H9 (cell line): ENCODE measurements at regions not wholly inside any gene's neighbourhood (a gene's known extent, or its start where the extent isn't known, plus 50 kb on each side); places are given as distances from the start of the nearest gene placed in this dataset.

Experiments
- DNase-seq: peaks from one replicate; pipeline ENCODE4 v3.0.0-alpha.2; 2017
- H2AFZ ChIP-seq: one replicate; pipeline ENCODE4 v1.6.1; 2013; ENCODE audit warnings: mild to moderate bottlenecking, low read length, control low read depth, moderate library complexity
- H2AK5ac ChIP-seq: 2 replicates; pipeline ENCODE4 v1.6.1; 2013; ENCODE audit warnings: low read length, control low read depth, mixed read lengths; ENCODE audit not compliant: insufficient read length
- H2BK120ac ChIP-seq: one replicate; pipeline ENCODE4 v1.6.1; 2013; ENCODE audit warnings: low read depth, mild to moderate bottlenecking, low read length, control low read depth, inconsistent platforms; ENCODE audit not compliant: poor library complexity, severe bottlenecking
- H2BK12ac ChIP-seq: 2 replicates; pipeline ENCODE4 v1.6.1; 2013; ENCODE audit warnings: low read length, control low read depth, mixed read lengths, low read depth; ENCODE audit not compliant: insufficient read length
- H2BK15ac ChIP-seq: 2 replicates; pipeline ENCODE4 v1.6.1; 2013; ENCODE audit warnings: low read depth, low read length, control low read depth
- H2BK20ac ChIP-seq: one replicate; pipeline ENCODE4 v1.6.1; 2013; ENCODE audit warnings: low read depth, mild to moderate bottlenecking, low read length, control low read depth, inconsistent platforms; ENCODE audit not compliant: poor library complexity, severe bottlenecking
- H2BK5ac ChIP-seq: 2 replicates; pipeline ENCODE4 v1.6.1; 2013; ENCODE audit warnings: low read length, control low read depth, mixed read lengths; ENCODE audit not compliant: insufficient read length
- H3K14ac ChIP-seq: 2 replicates; pipeline ENCODE4 v1.6.1; 2013; ENCODE audit warnings: low read length, control low read depth; ENCODE audit not compliant: insufficient read depth
- H3K18ac ChIP-seq: 2 replicates; pipeline ENCODE4 v1.6.1; 2013; ENCODE audit warnings: low read depth, mild to moderate bottlenecking, mixed read lengths, low read length, control low read depth; ENCODE audit not compliant: insufficient read length
- H3K23ac ChIP-seq: 2 replicates; pipeline ENCODE4 v1.6.1; 2013; ENCODE audit warnings: low read length, control low read depth, mixed read lengths, low read depth; ENCODE audit not compliant: insufficient read length
- H3K23me2 ChIP-seq: 2 replicates; pipeline ENCODE4 v1.6.1; 2013; ENCODE audit warnings: low read depth, mild to moderate bottlenecking, mixed read lengths, low read length, control low read depth; ENCODE audit not compliant: insufficient read length, poor library complexity, severe bottlenecking
- H3K27ac ChIP-seq: 2 replicates; pipeline ENCODE4 v1.5.1; 2013; ENCODE audit warnings: low read length, control low read depth, mixed read lengths, low read depth; ENCODE audit not compliant: insufficient read length
- H3K27me3 ChIP-seq: 2 replicates; pipeline ENCODE4 v1.6.1; 2013; ENCODE audit warnings: low read length, control low read depth, inconsistent platforms; ENCODE audit not compliant: insufficient read depth
- H3K4ac ChIP-seq: 2 replicates; pipeline ENCODE4 v1.6.1; 2013; ENCODE audit warnings: low read depth, mild to moderate bottlenecking, control low read depth, inconsistent platforms, low read length, moderate library complexity
- H3K4me1 ChIP-seq: 2 replicates; pipeline ENCODE4 v1.6.1; 2013; ENCODE audit warnings: low read length, control low read depth, inconsistent platforms; ENCODE audit not compliant: insufficient read depth
- H3K4me2 ChIP-seq: 2 replicates; pipeline ENCODE4 v1.6.1; 2013; ENCODE audit warnings: low read length, control low read depth, mixed read lengths; ENCODE audit not compliant: insufficient read length, insufficient read depth
- H3K56ac ChIP-seq: 2 replicates; pipeline ENCODE4 v1.6.1; 2013; ENCODE audit warnings: low read depth, mild to moderate bottlenecking, mixed read lengths, low read length, control low read depth; ENCODE audit not compliant: insufficient read length
- H3K79me1 ChIP-seq: 2 replicates; pipeline ENCODE4 v1.6.1; 2013; ENCODE audit warnings: low read depth, mild to moderate bottlenecking, moderate library complexity, low read length, control low read depth, inconsistent platforms; ENCODE audit not compliant: insufficient read depth, poor library complexity, severe bottlenecking
- H3K79me2 ChIP-seq: 2 replicates; pipeline ENCODE4 v1.6.1; 2013; ENCODE audit warnings: low read length, control low read depth, inconsistent platforms; ENCODE audit not compliant: insufficient read depth
- H3K9ac ChIP-seq: 2 replicates; pipeline ENCODE4 v1.6.1; 2013; ENCODE audit warnings: low read length, control low read depth, mixed read lengths; ENCODE audit not compliant: insufficient read length; ENCODE audit errors: extremely low read depth
- H3K9me3 ChIP-seq: one replicate; pipeline ENCODE4 v1.6.1; 2013; ENCODE audit warnings: low read depth, low read length, inconsistent platforms; ENCODE audit not compliant: control insufficient read depth
- H3T11ph ChIP-seq: one replicate; pipeline ENCODE4 v1.6.1; 2013; ENCODE audit warnings: mild to moderate bottlenecking, low read length, control low read depth, inconsistent platforms
- H4K20me1 ChIP-seq: one replicate; pipeline ENCODE4 v1.6.1; 2013; ENCODE audit not compliant: control insufficient read depth, insufficient read length, insufficient read depth
- H4K5ac ChIP-seq: 2 replicates; pipeline ENCODE4 v1.6.1; 2013; ENCODE audit warnings: low read depth, mild to moderate bottlenecking, mixed read lengths, low read length, control low read depth; ENCODE audit not compliant: insufficient read length
- H4K8ac ChIP-seq: replicated peaks from 2 replicates; pipeline ENCODE4 v1.6.1; 2013; ENCODE audit warnings: low read length, control low read depth, mixed read lengths, low read depth; ENCODE audit not compliant: insufficient read length
- H4K91ac ChIP-seq: 2 replicates; pipeline ENCODE4 v1.6.1; 2013; ENCODE audit warnings: low read depth, mild to moderate bottlenecking, moderate library complexity, mixed read lengths, low read length, control low read depth; ENCODE audit not compliant: insufficient read length
- H3K27ac Mint-ChIP-seq, 3 experiments: 2 replicates in 2 of 3; 3 replicates in 1 of 3; pipeline ENCODE4 v1.8.0; 2020 to 2021; ENCODE audit warnings: mixed read lengths in 3 of 3, mild to moderate bottlenecking in 1 of 3, moderate library complexity in 1 of 3
- H3K27me3 Mint-ChIP-seq: 2 replicates; pipeline ENCODE4 v1.8.0; 2021; ENCODE audit warnings: low read depth, mild to moderate bottlenecking, moderate library complexity, mixed read lengths
- H3K36me3 Mint-ChIP-seq, 3 experiments: 2 replicates in 2 of 3; 3 replicates in 1 of 3; pipeline ENCODE4 v1.8.0; 2020 to 2021; ENCODE audit warnings: low read depth in 3 of 3, mixed read lengths in 3 of 3; ENCODE audit not compliant: insufficient read depth in 1 of 3
- H3K4me1 Mint-ChIP-seq, 2 experiments: 2 replicates each; pipeline ENCODE4 v1.8.0; 2020; ENCODE audit warnings: mixed read lengths in 2 of 2
- H3K4me3 Mint-ChIP-seq, 2 experiments: 2 replicates in 1 of 2; 3 replicates in 1 of 2; pipeline ENCODE4 v1.8.0; 2020 to 2021; ENCODE audit warnings: mild to moderate bottlenecking in 2 of 2, mixed read lengths in 2 of 2, moderate library complexity in 1 of 2
- H3K9me3 Mint-ChIP-seq, 2 experiments: 2 replicates in 1 of 2; 3 replicates in 1 of 2; pipeline ENCODE4 v1.8.0; 2020; ENCODE audit warnings: mild to moderate bottlenecking in 2 of 2, mixed read lengths in 2 of 2, moderate library complexity in 1 of 2
- CTCF ChIP-seq: fragments of 200-600 bp; sonication (generic); conservative IDR thresholded peaks from 3 replicates; pipeline ENCODE4 v1.8.0; 2021; ENCODE audit warnings: antibody characterized with exemption, mild to moderate bottlenecking
- WGBS: extraction: QIAGEN DNeasy Blood & Tissue Kit; methylation state at CpG from one replicate; pipeline ENCODE4 v1.1.7; 2013; ENCODE audit warnings: missing lambda C conversion rate, low lambda C conversion rate, mixed read lengths; ENCODE audit not compliant: insufficient read length; ENCODE audit errors: extremely low coverage; 5-methylcytosine and 5-hydroxymethylcytosine counted together

GRCh38 chr17:36816907-36817288, 120.4 kb upstream of the LHX1 start:
- H3K23ac ChIP-seq, result peak overlapping the region; percentile 97
- no CpG with 5 or more reads among the region's 15 CpGs for WGBS
- TF ChIP-seq CTCF, result no peak
- peak overlapping the region; percentile 28 for H3K56ac ChIP-seq
- no peak overlapping the region for H3K4me2 ChIP-seq
- H4K91ac ChIP-seq, result no peak overlapping the region
- no peak overlapping the region for H2BK120ac ChIP-seq
- H2BK5ac ChIP-seq, result no peak overlapping the region
- no peak overlapping the region; the same call in 1 of the 2 replicates for H3K14ac ChIP-seq
- no peaks in the 10 kb centered on the region for H3K23me2 ChIP-seq
- peak overlapping the region in 1 of 2 experiments; percentile 56; a peak in 1 of 5 replicates for H3K4me3 Mint-ChIP-seq
- H3K27me3 ChIP-seq, result 0 out of 2 replicates have a peak, but pooled peaks cover 2% of the 10 kb centered on the region
- H3K9me3 Mint-ChIP-seq, result no peaks in the 10 kb centered on the region; a peak in 1 of 5 replicates
- H3K9ac ChIP-seq, result no peak overlapping the region
- no peak overlapping the region for H2AK5ac ChIP-seq
- no peaks in the 10 kb centered on the region for H3K79me2 ChIP-seq
- no peak overlapping the region for H3T11ph ChIP-seq
- H3K4me1 ChIP-seq, result no peaks in the 10 kb centered on the region; the same call in 1 of the 2 replicates
- no peak overlapping the region for H2BK15ac ChIP-seq
- H3K9me3 ChIP-seq, result no peaks in the 10 kb centered on the region
- H4K20me1 ChIP-seq, result no peaks in the 10 kb centered on the region
- no peak for DNase-seq
- no peak overlapping the region for H3K27ac Mint-ChIP-seq
- no peak overlapping the region for H2BK12ac ChIP-seq
- no peaks in the 10 kb centered on the region for H3K36me3 Mint-ChIP-seq
- no peak overlapping the region for H2AFZ ChIP-seq
- no peak overlapping the region for H3K27ac ChIP-seq
- H4K8ac ChIP-seq, result peak overlapping the region; percentile 96
- H3K27me3 Mint-ChIP-seq, result peaks cover 36% of the 10 kb centered on the region
- H3K4me1 Mint-ChIP-seq, result peaks cover 33 to 48% of the 10 kb centered on the region in 2 experiments
- peak overlapping the region; percentile 39 for H3K18ac ChIP-seq
- H4K5ac ChIP-seq, result peak overlapping the region; percentile 74
- no peak overlapping the region for H2BK20ac ChIP-seq
- no peak overlapping the region for H3K4ac ChIP-seq
- H3K79me1 ChIP-seq, result no peaks in the 10 kb centered on the region
